ENCODE measurements at regions not wholly inside any gene's neighbourhood (a gene's known extent, or its start where the extent isn't known, plus 50 kb on each side); places are given as distances from the start of the nearest gene placed in this dataset.

DNA sequence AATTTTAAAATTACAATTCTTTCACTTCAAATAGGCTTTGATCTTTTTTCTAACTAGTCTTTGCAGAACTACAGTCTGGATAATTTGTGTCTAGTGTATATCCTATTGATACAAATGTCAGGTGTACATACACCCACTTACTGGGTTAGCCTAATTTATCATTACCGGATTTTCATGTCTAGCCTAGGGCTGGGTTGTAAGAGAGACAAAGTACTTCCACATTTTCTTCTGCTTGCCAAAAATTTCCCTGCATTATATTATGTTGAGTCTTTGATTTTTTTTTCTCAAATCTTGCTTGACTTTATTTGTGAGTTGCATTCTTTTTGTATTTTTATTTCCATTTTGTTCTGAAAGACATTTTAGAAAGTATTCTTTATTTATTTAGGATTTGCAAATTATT is 284.8 kb upstream of the FZD8 start:
- TF ChIP-seq, protein P1, sequence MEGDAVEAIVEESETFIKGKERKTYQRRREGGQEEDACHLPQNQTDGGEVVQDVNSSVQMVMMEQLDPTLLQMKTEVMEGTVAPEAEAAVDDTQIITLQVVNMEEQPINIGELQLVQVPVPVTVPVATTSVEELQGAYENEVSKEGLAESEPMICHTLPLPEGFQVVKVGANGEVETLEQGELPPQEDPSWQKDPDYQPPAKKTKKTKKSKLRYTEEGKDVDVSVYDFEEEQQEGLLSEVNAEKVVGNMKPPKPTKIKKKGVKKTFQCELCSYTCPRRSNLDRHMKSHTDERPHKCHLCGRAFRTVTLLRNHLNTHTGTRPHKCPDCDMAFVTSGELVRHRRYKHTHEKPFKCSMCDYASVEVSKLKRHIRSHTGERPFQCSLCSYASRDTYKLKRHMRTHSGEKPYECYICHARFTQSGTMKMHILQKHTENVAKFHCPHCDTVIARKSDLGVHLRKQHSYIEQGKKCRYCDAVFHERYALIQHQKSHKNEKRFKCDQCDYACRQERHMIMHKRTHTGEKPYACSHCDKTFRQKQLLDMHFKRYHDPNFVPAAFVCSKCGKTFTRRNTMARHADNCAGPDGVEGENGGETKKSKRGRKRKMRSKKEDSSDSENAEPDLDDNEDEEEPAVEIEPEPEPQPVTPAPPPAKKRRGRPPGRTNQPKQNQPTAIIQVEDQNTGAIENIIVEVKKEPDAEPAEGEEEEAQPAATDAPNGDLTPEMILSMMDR (IDR thresholded peaks at IDR 0.05) = no peak
- TF ChIP-seq POLR2A (IDR thresholded peaks at IDR 0.05) = no peak

Measured in upper lobe of left lung (tissue), 4 donors.